ENCODE measurements at regions not wholly inside any gene's neighbourhood (a gene's known extent, or its start where the extent isn't known, plus 50 kb on each side); places are given as distances from the start of the nearest gene placed in this dataset.

- BruUV-seq (replicated peaks) = no TSS peak
- Histone ChIP-seq H3K4me3 (ENCODE audit: low read depth, low read length, poor library complexity, severe bottlenecking) (no peak overlapping the region), H3K36me3 (ENCODE audit: insufficient read depth, low read length, poor library complexity, severe bottlenecking) (no peaks in the 10 kb centered on the region), H3K4me1 (ENCODE audit: insufficient read depth, low read length, poor library complexity, severe bottlenecking) (no peaks in the 10 kb centered on the region), H3K9me3 (ENCODE audit: low read depth, low read length, poor library complexity, severe bottlenecking) (no peaks in the 10 kb centered on the region), H3K27me3 (replicated peaks; ENCODE audit: insufficient read depth, low read depth, low read length, poor library complexity) (no peaks in the 10 kb centered on the region), H3K27ac (ENCODE audit: low read depth, low read length, poor library complexity, severe bottlenecking) (no peak overlapping the region)
- no peak for DNase-seq (ENCODE audit: low spot score)
- ChIA-PET POLR2A (ENCODE audit: low non-redundant PET) (no interaction called here), CTCF (no interaction called here)
- TF ChIP-seq CTCF (conservative IDR thresholded peaks at IDR 0.05; ENCODE audit: low read depth, low read length) = no peak
- no peak for TF ChIP-seq EZH2 (IDR thresholded peaks at IDR 0.05; ENCODE audit: borderline replicate concordance, low read depth, low read length, poor library complexity, severe bottlenecking)
- intact Hi-C loops (cut with micrococcal nuclease; ENCODE audit: unreplicated experiment) = no loop called here
Observed at GRCh38 chr2:221792971-221793521, 220.9 kb upstream of the EPHA4 start.

- no peaks in the 10 kb centered on the region for H3K36me3 ChIP-seq (ENCODE audit: insufficient read depth, low read length, poor library complexity, severe bottlenecking)
- no peak for DNase-seq (ENCODE audit: low spot score)
- ChIA-PET POLR2A (ENCODE audit: low non-redundant PET) (no interaction called here), CTCF (no interaction called here)
- no TSS peak for BruUV-seq (replicated peaks)
- TF ChIP-seq CTCF (conservative IDR thresholded peaks at IDR 0.05; ENCODE audit: low read depth, low read length) (no peak), EZH2 (IDR thresholded peaks at IDR 0.05; ENCODE audit: borderline replicate concordance, low read depth, low read length, poor library complexity, severe bottlenecking) (no peak)
- intact Hi-C loops (cut with micrococcal nuclease; ENCODE audit: unreplicated experiment) = no loop called here
- no peak overlapping the region for H3K27ac ChIP-seq (ENCODE audit: low read depth, low read length, poor library complexity, severe bottlenecking)
- no peaks in the 10 kb centered on the region for H3K4me1 ChIP-seq (ENCODE audit: insufficient read depth, low read length, poor library complexity, severe bottlenecking)
- no peaks in the 10 kb centered on the region for H3K9me3 ChIP-seq (ENCODE audit: low read depth, low read length, poor library complexity, severe bottlenecking)
- H3K4me3 ChIP-seq (ENCODE audit: low read depth, low read length, poor library complexity, severe bottlenecking) = no peak overlapping the region
- H3K27me3 ChIP-seq (replicated peaks; ENCODE audit: insufficient read depth, low read depth, low read length, poor library complexity) = no peaks in the 10 kb centered on the region
Observed at GRCh38 chr2:221791844-221792243, 219.7 kb upstream of the EPHA4 start.

GRCh38 chr2:221787561-221787960, 215.5 kb upstream of the EPHA4 start:
- intact Hi-C loops (cut with micrococcal nuclease; ENCODE audit: unreplicated experiment) = no loop called here
- ChIA-PET CTCF (no interaction called here), POLR2A (ENCODE audit: low non-redundant PET) (no interaction called here)
- no peak overlapping the region for H3K4me3 ChIP-seq (ENCODE audit: low read depth, low read length, poor library complexity, severe bottlenecking)
- no peak for DNase-seq (ENCODE audit: low spot score)
- no peaks in the 10 kb centered on the region for H3K4me1 ChIP-seq (ENCODE audit: insufficient read depth, low read length, poor library complexity, severe bottlenecking)
- BruUV-seq (replicated peaks) = no TSS peak
- H3K9me3 ChIP-seq (ENCODE audit: low read depth, low read length, poor library complexity, severe bottlenecking) = no peaks in the 10 kb centered on the region
- H3K36me3 ChIP-seq (ENCODE audit: insufficient read depth, low read length, poor library complexity, severe bottlenecking) = no peaks in the 10 kb centered on the region
- H3K27me3 ChIP-seq (replicated peaks; ENCODE audit: insufficient read depth, low read depth, low read length, poor library complexity) = no peaks in the 10 kb centered on the region
- TF ChIP-seq EZH2 (IDR thresholded peaks at IDR 0.05; ENCODE audit: borderline replicate concordance, low read depth, low read length, poor library complexity, severe bottlenecking) = no peak
- no peak for TF ChIP-seq CTCF (conservative IDR thresholded peaks at IDR 0.05; ENCODE audit: low read depth, low read length)
- no peak overlapping the region for H3K27ac ChIP-seq (ENCODE audit: low read depth, low read length, poor library complexity, severe bottlenecking)
